ENCODE measurements at regions not wholly inside any gene's neighbourhood (a gene's known extent, or its start where the extent isn't known, plus 50 kb on each side); places are given as distances from the start of the nearest gene placed in this dataset.

- no peak for TF ChIP-seq EZH2phosphoT487 (IDR thresholded peaks at IDR 0.05; ENCODE audit: insufficient read depth, low read depth)
- TF ChIP-seq EZH2 (IDR thresholded peaks at IDR 0.05; ENCODE audit: insufficient read depth, poor library complexity, severe bottlenecking): no peak
Observed at GRCh38 chr7:67398916-67399315, 402.3 kb downstream of the TYW1 start.

All from GM23248 (cell line).